Endothelial cell of umbilical vein (primary cell): ENCODE measurements at regions not wholly inside any gene's neighbourhood (a gene's known extent, or its start where the extent isn't known, plus 50 kb on each side); places are given as distances from the start of the nearest gene placed in this dataset.

Source experiments
- BruUV-seq: library from RNA; stranded (reverse); fragments of 400-500 nt; replicated peaks from 2 replicates; lab custom pipeline; 2021; lab: Mats Ljungman, UMichigan
- CTCF ChIA-PET: fragments of 300-600, 350-600 bp; sonication (Branson Sonifier 250); formaldehyde crosslinking; loops from one replicate; lab custom pipeline; 2021; ENCODE audit warnings: antibody characterized with exemption, inconsistent platforms; lab: Charles Lee
- POLR2A ChIA-PET: fragments of 300-600, 350-600 bp; sonication (Branson Sonifier 250); formaldehyde crosslinking; loops from one replicate; lab custom pipeline; 2021; ENCODE audit warnings: antibody characterized with exemption, inconsistent platforms; lab: Charles Lee
- DNase-seq: peaks from one replicate; pipeline ENCODE4 v3.0.0-alpha.2; 2011; ENCODE audit warnings: low read depth, low spot score
- FAIRE-seq: peaks from 2 replicates; lab custom pipeline; 2011; peaks lifted over from hg19 to GRCh38; lab: Jason Lieb, UNC
- H2AFZ ChIP-seq: 2 replicates; pipeline ENCODE4 v1.6.0; 2012; ENCODE audit warnings: low read depth, low read length, control low read depth, inconsistent platforms
- H3K27ac ChIP-seq: 2 replicates; pipeline ENCODE4 v1.5.1; 2011; ENCODE audit warnings: low read depth, mild to moderate bottlenecking, control low read depth, low read length, moderate library complexity; ENCODE audit not compliant: insufficient read depth
- H3K27me3 ChIP-seq, 2 experiments: 2 replicates each; pipeline versions ENCODE4 v1.6.0 to v1.6.1; 2011; ENCODE audit warnings: low read length in 2 of 2, mixed read lengths in 1 of 2; ENCODE audit not compliant: control insufficient read depth in 2 of 2, insufficient read depth in 2 of 2
- H3K36me3 ChIP-seq, 2 experiments: 2 replicates in 1 of 2; 3 replicates in 1 of 2; pipeline ENCODE4 v1.5.1; 2011; ENCODE audit warnings: low read length in 2 of 2, mild to moderate bottlenecking in 1 of 2, moderate library complexity in 1 of 2; ENCODE audit not compliant: control insufficient read depth in 2 of 2, insufficient read depth in 2 of 2; ENCODE audit errors: extremely low read depth in 1 of 2
- H3K4me1 ChIP-seq: 3 replicates; pipeline ENCODE4 v1.5.1; 2011; ENCODE audit warnings: mild to moderate bottlenecking, low read length; ENCODE audit not compliant: control insufficient read depth, insufficient read depth; ENCODE audit errors: extremely low read depth
- H3K4me2 ChIP-seq: 2 replicates; pipeline ENCODE4 v1.6.1; 2011; ENCODE audit warnings: low read length, control low read depth, mixed read lengths; ENCODE audit not compliant: insufficient read depth
- H3K4me3 ChIP-seq, 3 experiments: fragments of 200-600 bp in 1 of 3; sonication (generic), shearing (Covaris generic) in 1 of 3; replicated peaks in 1 of 3; 2 replicates each; pipeline ENCODE4 v1.5.1; 2011 to 2016; ENCODE audit warnings: control low read depth in 3 of 3, low read length in 3 of 3, mild to moderate bottlenecking in 2 of 3, inconsistent platforms in 1 of 3, low read depth in 1 of 3, moderate library complexity in 1 of 3; ENCODE audit not compliant: insufficient read depth in 1 of 3
- H3K79me2 ChIP-seq: 2 replicates; pipeline ENCODE4 v1.6.0; 2012; ENCODE audit warnings: low read length, inconsistent platforms; ENCODE audit not compliant: control insufficient read depth, insufficient read depth
- H3K9ac ChIP-seq: replicated peaks from 2 replicates; pipeline ENCODE3; 2011; ENCODE audit warnings: low read length, control low read depth; ENCODE audit not compliant: insufficient read depth; ENCODE audit errors: extremely low read depth
- H3K9me1 ChIP-seq: replicated peaks from 3 replicates; pipeline ENCODE4 v1.6.0; 2011; ENCODE audit warnings: mild to moderate bottlenecking, low read length; ENCODE audit not compliant: control insufficient read depth, insufficient read depth; ENCODE audit errors: extremely low read depth
- H3K9me3 ChIP-seq: replicated peaks from 2 replicates; pipeline ENCODE4 v1.5.1; 2012; ENCODE audit warnings: low read length, inconsistent platforms; ENCODE audit not compliant: control insufficient read depth, insufficient read depth
- H4K20me1 ChIP-seq: replicated peaks from 2 replicates; pipeline ENCODE3; 2011; ENCODE audit warnings: mild to moderate bottlenecking, low read length; ENCODE audit not compliant: control insufficient read depth, insufficient read depth; ENCODE audit errors: extremely low read depth
- CTCF ChIP-seq, 2 donors: IDR thresholded peaks; 1 replicate in 1 of 2; 2 replicates in 1 of 2; pipeline ENCODE4 v1.5.1; 2011; ENCODE audit warnings: low read length in 2 of 2, mild to moderate bottlenecking in 2 of 2, moderate library complexity in 2 of 2, control low read depth in 1 of 2, inconsistent platforms in 1 of 2, low read depth in 1 of 2; ENCODE audit not compliant: insufficient read depth in 1 of 2; ENCODE audit errors: extremely low read depth in 1 of 2
- EZH2 ChIP-seq: IDR thresholded peaks from 2 replicates; pipeline ENCODE4 v1.6.1; 2012; ENCODE audit warnings: borderline replicate concordance, low read depth, mild to moderate bottlenecking, moderate library complexity, low read length, inconsistent platforms; ENCODE audit not compliant: severe bottlenecking
- FOS ChIP-seq: IDR thresholded peaks from 2 replicates; pipeline ENCODE4 v1.6.1; 2011; ENCODE audit warnings: mild to moderate bottlenecking, low read length, moderate library complexity, borderline replicate concordance; ENCODE audit not compliant: insufficient read depth
- GATA2 ChIP-seq: IDR thresholded peaks from 2 replicates; pipeline ENCODE4 v1.7.0; 2011; ENCODE audit warnings: low read depth, mild to moderate bottlenecking, moderate library complexity, mixed read lengths, low read length; ENCODE audit not compliant: insufficient read length, insufficient read depth
- JUN ChIP-seq: IDR thresholded peaks from 2 replicates; pipeline ENCODE4 v1.6.1; 2011; ENCODE audit warnings: borderline replicate concordance, low read depth; ENCODE audit not compliant: insufficient read length, insufficient read depth
- MAX ChIP-seq: IDR thresholded peaks from 2 replicates; pipeline ENCODE4 v1.6.1; 2011; ENCODE audit not compliant: insufficient read depth, insufficient read length
- MYC ChIP-seq: IDR thresholded peaks from one replicate; pipeline ENCODE4 v1.6.1; 2011; ENCODE audit warnings: mild to moderate bottlenecking, low read depth, low read length
- POLR2A ChIP-seq: IDR thresholded peaks from 2 replicates; pipeline ENCODE4 v1.6.1; 2012; ENCODE audit warnings: low read depth, mild to moderate bottlenecking, control low read depth, low read length
- POLR2AphosphoS5 ChIP-seq: IDR thresholded peaks from 2 replicates; pipeline ENCODE4 v1.6.1; 2012; ENCODE audit warnings: low read depth, mild to moderate bottlenecking, control low read depth, low read length, moderate library complexity; ENCODE audit not compliant: insufficient read depth
- dilution Hi-C: fragments of 300-500 bp; cut with MboI; formaldehyde crosslinking; loops from one replicate; pipeline ENCODE4 v1.15.0; 2019; ENCODE audit warnings: low sequenced_read_pairs; ENCODE audit not compliant: extremely low pct_ligation_motif_present
- intact Hi-C: fragments of 100-400 bp; cut with micrococcal nuclease; formaldehyde crosslinking; loops from one replicate; pipeline ENCODE4 v1.10.0; 2022

DNA sequence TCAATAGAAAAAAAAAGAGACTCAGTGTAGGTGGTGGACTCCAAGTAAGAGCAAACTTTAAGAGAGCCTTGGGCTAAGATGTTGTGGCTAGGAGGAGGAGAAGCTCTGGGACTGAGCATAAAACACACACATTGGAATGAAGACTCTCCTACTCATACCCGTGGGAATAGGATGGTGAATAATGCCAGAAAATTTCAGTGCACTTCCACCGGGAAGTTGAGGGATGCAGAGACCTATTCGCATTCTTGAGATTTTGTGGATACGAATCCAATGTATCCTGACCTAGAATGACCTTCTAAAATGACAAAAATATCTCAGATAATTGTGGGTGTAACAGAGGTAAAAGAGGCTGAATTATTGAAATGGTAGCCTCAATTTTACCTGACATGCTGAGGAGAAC lies 388.7 kb upstream of the SGO1 start:
- intact Hi-C loops, result no loop called here
- Histone ChIP-seq H3K79me2 (no peaks in the 10 kb centered on the region), H4K20me1 (no peaks in the 10 kb centered on the region), H3K27me3 (no peaks in the 10 kb centered on the region), H3K9me1 (no peaks in the 10 kb centered on the region), H3K36me3 (no peaks in the 10 kb centered on the region), H3K4me1 (peaks cover 4% of the 10 kb centered on the region), H3K4me3 (no peak overlapping the region), H3K4me2 (no peak overlapping the region), H3K27ac (no peak overlapping the region), H2AFZ (no peak overlapping the region), H3K9me3 (no peaks in the 10 kb centered on the region), H3K9ac (no peak overlapping the region)
- peak; percentile 12 for TF ChIP-seq JUN
- no peak for TF ChIP-seq POLR2A
- TF ChIP-seq POLR2AphosphoS5, result no peak
- no peak for TF ChIP-seq EZH2
- TF ChIP-seq FOS, result peak; percentile 42
- TF ChIP-seq MYC, result no peak
- no peak for TF ChIP-seq MAX
- TF ChIP-seq CTCF (IDR thresholded peaks at IDR 0.05; ENCODE audit: extremely low read depth in 1 of 2, insufficient read depth in 1 of 2, low read depth in 1 of 2, low read length in 2 of 2), result no peak
- TF ChIP-seq GATA2, result peak; percentile 21
- BruUV-seq, result no TSS peak
- dilution Hi-C loops, result no loop called here
- peak; percentile 51 for DNase-seq
- no peak for FAIRE-seq
- ChIA-PET CTCF (interaction anchor here (1.0 kb wide), 1 partner anchor 11 kb away, joined by 3 read pairs; no protein-coding TSS in a partner anchor), POLR2A (no interaction called here)
